OCI-LY3 (cell line): ENCODE measurements at regions not wholly inside any gene's neighbourhood (a gene's known extent, or its start where the extent isn't known, plus 50 kb on each side); places are given as distances from the start of the nearest gene placed in this dataset.

ENCODE experiments used
- H2AFZ ChIP-seq: fragments of 200-600, 300-600 bp; shearing (Covaris generic); 2 replicates; pipeline ENCODE4 v1.6.0; 2014; ENCODE audit warnings: antibody characterized with exemption, low read depth, low read length
- H3K27ac ChIP-seq: fragments of 200-600, 300-600 bp; sonication (generic); 2 replicates; pipeline ENCODE4 v1.5.1; 2014; ENCODE audit warnings: mild to moderate bottlenecking, low read length, moderate library complexity, mixed read lengths
- H3K27me3 ChIP-seq: fragments of 200-600, 300-600 bp; sonication (generic); 2 replicates; pipeline ENCODE4 v1.6.1; 2014; ENCODE audit warnings: low read depth, low read length, mixed read lengths
- H3K36me3 ChIP-seq: fragments of 200-600, 300-600 bp; sonication (generic); replicated peaks from 2 replicates; pipeline ENCODE3; 2014; ENCODE audit warnings: low read depth, low read length, mixed read lengths
- H3K4me1 ChIP-seq: fragments of 300-600, 200-600 bp; sonication (generic); 2 replicates; pipeline ENCODE4 v1.6.1; 2014; ENCODE audit warnings: low read length, mixed read lengths
- H3K4me2 ChIP-seq: fragments of 200-600, 300-600 bp; sonication (generic); 2 replicates; pipeline ENCODE4 v1.6.1; 2014; ENCODE audit warnings: low read length, mixed read lengths
- H3K4me3 ChIP-seq: fragments of 300-600, 200-600 bp; sonication (generic); 2 replicates; pipeline ENCODE4 v1.5.1; 2014; ENCODE audit warnings: antibody characterized with exemption, mild to moderate bottlenecking, low read length, moderate library complexity
- H3K79me2 ChIP-seq: fragments of 300-600, 200-600 bp; shearing (Covaris generic); 2 replicates; pipeline ENCODE4 v1.6.1; 2014; ENCODE audit warnings: mild to moderate bottlenecking, low read length, mixed read lengths
- H3K9ac ChIP-seq: fragments of 300-600, 200-600 bp; shearing (Covaris generic); 2 replicates; pipeline ENCODE4 v1.6.0; 2014; ENCODE audit warnings: mild to moderate bottlenecking, low read length, moderate library complexity
- H3K9me3 ChIP-seq: fragments of 200-600, 300-600 bp; shearing (Covaris generic); 2 replicates; pipeline ENCODE4 v1.6.1; 2014; ENCODE audit warnings: low read length, mixed read lengths; ENCODE audit not compliant: insufficient read depth
- H4K20me1 ChIP-seq: fragments of 200-600, 300-600 bp; sonication (generic); 2 replicates; pipeline ENCODE4 v1.6.1; 2016; ENCODE audit warnings: low read length, mixed read lengths; ENCODE audit not compliant: insufficient read depth
- EZH2phosphoT487 ChIP-seq: fragments of 200-600 bp; shearing (Covaris generic); IDR thresholded peaks from 2 replicates; pipeline ENCODE4 v1.6.1; 2018; ENCODE audit warnings: antibody characterized with exemption, mixed run types, low read depth
- TF ChIP-seq, protein P1 (sequence below): fragments of 200-600, 300-600 bp; sonication (generic); IDR thresholded peaks from 2 replicates; pipeline ENCODE4 v1.5.1; 2014; ENCODE audit warnings: antibody characterized with exemption, low read length, low read depth

DNA sequence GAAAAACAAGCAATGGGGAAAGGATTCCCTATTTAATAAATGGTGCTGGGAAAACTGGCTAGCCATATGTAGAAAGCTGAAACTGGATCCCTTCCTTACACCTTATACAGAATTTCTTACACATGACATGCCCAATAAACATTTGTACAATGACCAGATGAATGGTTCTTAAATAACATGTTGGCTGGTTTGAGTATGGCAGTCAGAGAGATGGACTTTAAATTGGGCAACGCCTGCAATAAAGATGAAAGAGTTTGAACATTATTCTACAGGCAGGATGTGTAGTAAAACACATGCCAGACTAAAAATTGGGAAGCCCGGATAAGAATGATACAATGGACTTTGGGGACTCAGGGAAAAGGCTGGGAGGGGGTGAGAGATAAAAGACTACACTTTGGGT lies 360.6 kb upstream of the KITLG start:
- Histone ChIP-seq H4K20me1 (no peaks in the 10 kb centered on the region), H3K27ac (no peak overlapping the region), H3K4me3 (no peak overlapping the region), H2AFZ (no peak overlapping the region), H3K4me2 (no peak overlapping the region), H3K79me2 (no peaks in the 10 kb centered on the region), H3K9ac (no peak overlapping the region), H3K4me1 (no peaks in the 10 kb centered on the region), H3K9me3 (no peaks in the 10 kb centered on the region), H3K36me3 (no peaks in the 10 kb centered on the region), H3K27me3 (no peaks in the 10 kb centered on the region)
- TF ChIP-seq, protein P1, sequence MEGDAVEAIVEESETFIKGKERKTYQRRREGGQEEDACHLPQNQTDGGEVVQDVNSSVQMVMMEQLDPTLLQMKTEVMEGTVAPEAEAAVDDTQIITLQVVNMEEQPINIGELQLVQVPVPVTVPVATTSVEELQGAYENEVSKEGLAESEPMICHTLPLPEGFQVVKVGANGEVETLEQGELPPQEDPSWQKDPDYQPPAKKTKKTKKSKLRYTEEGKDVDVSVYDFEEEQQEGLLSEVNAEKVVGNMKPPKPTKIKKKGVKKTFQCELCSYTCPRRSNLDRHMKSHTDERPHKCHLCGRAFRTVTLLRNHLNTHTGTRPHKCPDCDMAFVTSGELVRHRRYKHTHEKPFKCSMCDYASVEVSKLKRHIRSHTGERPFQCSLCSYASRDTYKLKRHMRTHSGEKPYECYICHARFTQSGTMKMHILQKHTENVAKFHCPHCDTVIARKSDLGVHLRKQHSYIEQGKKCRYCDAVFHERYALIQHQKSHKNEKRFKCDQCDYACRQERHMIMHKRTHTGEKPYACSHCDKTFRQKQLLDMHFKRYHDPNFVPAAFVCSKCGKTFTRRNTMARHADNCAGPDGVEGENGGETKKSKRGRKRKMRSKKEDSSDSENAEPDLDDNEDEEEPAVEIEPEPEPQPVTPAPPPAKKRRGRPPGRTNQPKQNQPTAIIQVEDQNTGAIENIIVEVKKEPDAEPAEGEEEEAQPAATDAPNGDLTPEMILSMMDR: no peak
- TF ChIP-seq EZH2phosphoT487: no peak

DNA sequence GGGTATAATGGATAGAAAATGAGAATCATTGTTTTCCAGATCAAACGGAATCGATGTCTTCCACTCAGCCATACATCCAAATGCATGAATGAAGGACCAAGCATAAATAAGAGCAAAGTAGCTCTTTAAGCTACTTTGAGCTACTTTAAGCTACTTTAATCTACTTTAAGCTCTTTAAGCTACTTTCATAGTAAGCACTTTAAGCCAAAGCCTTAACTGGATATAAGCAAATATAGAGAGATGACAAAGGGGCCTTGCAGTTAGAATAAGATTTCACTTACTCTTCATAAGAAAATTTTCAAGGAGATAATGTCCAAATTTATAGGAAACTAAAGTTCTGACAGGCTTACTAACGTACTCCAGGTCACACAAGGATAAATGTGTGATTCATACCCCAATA lies 355.6 kb upstream of the KITLG start:
- Histone ChIP-seq H3K9me3 (no peaks in the 10 kb centered on the region), H3K79me2 (no peaks in the 10 kb centered on the region), H3K4me3 (no peak overlapping the region), H3K27ac (no peak overlapping the region), H3K4me1 (no peaks in the 10 kb centered on the region), H4K20me1 (no peaks in the 10 kb centered on the region), H3K27me3 (no peaks in the 10 kb centered on the region), H3K4me2 (no peak overlapping the region), H2AFZ (no peak overlapping the region), H3K36me3 (no peaks in the 10 kb centered on the region), H3K9ac (no peak overlapping the region)
- TF ChIP-seq, protein P1: no peak
- TF ChIP-seq EZH2phosphoT487: no peak

GRCh38 chr12:88934163-88934747 lies 354.0 kb upstream of the KITLG start:
- Histone ChIP-seq H3K27ac (no peak overlapping the region), H3K79me2 (no peaks in the 10 kb centered on the region), H3K4me1 (no peaks in the 10 kb centered on the region), H3K4me3 (no peak overlapping the region), H3K9ac (no peak overlapping the region), H4K20me1 (no peaks in the 10 kb centered on the region), H2AFZ (0 out of 2 replicates have a peak overlapping the region, but pooled peaks have one; percentile 26), H3K27me3 (no peaks in the 10 kb centered on the region), H3K4me2 (no peak overlapping the region), H3K9me3 (no peaks in the 10 kb centered on the region), H3K36me3 (no peaks in the 10 kb centered on the region)
- no peak for TF ChIP-seq EZH2phosphoT487
- TF ChIP-seq, protein P1: no peak

- TF ChIP-seq, protein P1: no peak
- TF ChIP-seq EZH2phosphoT487: no peak
- H3K4me2 ChIP-seq: no peak overlapping the region
- no peaks in the 10 kb centered on the region for H3K4me1 ChIP-seq
- no peak overlapping the region for H3K4me3 ChIP-seq
- H3K9ac ChIP-seq: no peak overlapping the region
- no peaks in the 10 kb centered on the region for H3K9me3 ChIP-seq
- no peaks in the 10 kb centered on the region for H3K36me3 ChIP-seq
- no peaks in the 10 kb centered on the region for H3K27me3 ChIP-seq
- no peaks in the 10 kb centered on the region for H3K79me2 ChIP-seq
- H3K27ac ChIP-seq: no peak overlapping the region
- no peaks in the 10 kb centered on the region for H4K20me1 ChIP-seq
- no peak overlapping the region for H2AFZ ChIP-seq
Measured at GRCh38 chr12:88932457-88932856, 352.2 kb upstream of the KITLG start.
